ENCODE measurements at regions not wholly inside any gene's neighbourhood (a gene's known extent, or its start where the extent isn't known, plus 50 kb on each side); places are given as distances from the start of the nearest gene placed in this dataset.

DNA sequence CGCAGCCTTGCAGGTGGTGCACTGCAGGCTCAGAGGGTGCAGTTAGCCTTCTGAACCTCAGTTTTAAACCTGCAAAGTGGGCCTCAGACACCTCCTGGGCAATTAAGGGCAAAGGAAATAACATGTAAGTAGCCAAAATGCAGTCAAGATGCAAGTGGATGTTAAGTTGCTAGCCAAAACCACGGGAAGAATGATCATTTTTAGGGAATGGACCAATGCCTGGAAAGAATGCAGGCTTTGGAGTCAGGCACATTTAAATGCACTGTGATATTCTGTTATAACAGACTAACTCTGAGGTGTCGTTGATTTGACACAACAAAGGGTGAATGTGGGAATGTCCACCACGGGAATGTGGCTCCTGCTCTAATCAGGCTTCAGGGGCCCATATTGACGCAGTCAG is 57.9 kb upstream of the PTGFRN start:
- DNase-seq: no peak

DNA sequence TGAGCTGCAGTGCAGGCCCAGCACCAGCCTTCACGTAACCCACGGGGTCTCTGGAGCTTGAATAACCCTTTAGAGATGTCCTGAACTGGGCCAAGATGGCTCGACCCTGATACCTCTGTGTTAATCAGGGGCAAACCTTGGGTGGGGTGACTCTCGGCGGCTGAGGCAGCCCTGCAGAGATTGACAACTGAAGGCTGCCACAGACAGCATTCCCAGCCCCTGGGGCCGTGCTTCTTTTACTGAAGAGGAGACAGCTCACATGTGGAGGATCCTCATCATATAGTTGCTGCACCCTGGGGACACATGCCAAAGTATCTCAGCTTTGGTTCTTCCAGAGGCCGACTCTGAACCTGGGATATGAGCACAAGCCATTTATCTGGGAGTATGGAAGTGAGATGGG is 57.3 kb upstream of the PTGFRN start:
- no peak for DNase-seq

- DNase-seq: no peak
These were observed 56.8 kb upstream of the PTGFRN start for GRCh38 chr1:116852910-116853309.

DNA sequence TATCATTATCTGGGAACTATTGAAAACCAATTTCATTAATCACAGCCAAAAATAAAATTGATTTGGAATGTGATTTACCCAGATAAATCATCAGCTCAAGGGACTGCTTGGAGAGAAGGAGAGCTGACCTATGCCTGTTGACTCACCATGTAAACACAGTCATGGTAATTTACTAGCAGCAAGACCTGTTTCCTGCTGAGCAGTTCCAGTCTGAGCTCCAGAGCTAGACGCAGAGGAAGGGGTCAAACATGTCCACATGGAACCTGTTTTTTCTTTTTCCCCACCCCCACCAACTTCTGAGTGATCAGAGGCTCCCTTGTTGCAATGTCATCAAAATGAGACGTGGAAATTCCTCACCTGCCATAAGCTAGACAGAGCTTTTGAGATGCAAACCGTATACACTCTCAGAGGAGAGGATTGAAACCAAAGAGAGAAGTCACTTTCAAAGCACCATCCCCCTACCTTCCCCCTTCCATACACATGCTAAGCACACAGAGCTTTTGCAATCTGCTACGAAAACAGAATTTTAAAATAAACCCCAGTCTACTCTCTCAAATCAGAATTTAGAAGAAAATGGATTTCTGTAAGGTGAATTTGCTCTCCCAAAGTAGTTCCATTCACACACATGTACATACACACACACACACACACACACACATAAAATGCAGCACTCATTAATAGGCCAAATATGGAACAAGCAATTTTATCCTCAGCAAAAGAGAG is 55.9 kb upstream of the PTGFRN start:
- DNase-seq: peak in 1 of 2 experiments; percentile 24

DNA sequence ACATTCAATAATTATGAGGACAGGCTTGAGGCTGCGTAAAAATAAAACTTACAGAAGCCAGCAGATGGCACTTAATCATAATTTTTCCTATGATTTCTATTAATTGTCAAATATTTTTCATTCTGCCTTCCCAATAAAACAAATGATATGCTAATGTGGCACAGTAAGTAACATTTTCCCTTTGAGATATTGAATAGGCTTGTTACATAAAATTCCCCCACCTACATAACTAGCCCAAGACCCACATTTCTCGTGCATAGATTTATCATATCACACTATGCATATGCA is 55.4 kb upstream of the PTGFRN start:
- DNase-seq: no peak

GRCh38 chr1:116854716-116855115 is 55.0 kb upstream of the PTGFRN start:
- DNase-seq: no peak

- DNase-seq: peak; percentile 90 to 94
These were observed 54.5 kb upstream of the PTGFRN start for GRCh38 chr1:116855191-116855619.

DNA sequence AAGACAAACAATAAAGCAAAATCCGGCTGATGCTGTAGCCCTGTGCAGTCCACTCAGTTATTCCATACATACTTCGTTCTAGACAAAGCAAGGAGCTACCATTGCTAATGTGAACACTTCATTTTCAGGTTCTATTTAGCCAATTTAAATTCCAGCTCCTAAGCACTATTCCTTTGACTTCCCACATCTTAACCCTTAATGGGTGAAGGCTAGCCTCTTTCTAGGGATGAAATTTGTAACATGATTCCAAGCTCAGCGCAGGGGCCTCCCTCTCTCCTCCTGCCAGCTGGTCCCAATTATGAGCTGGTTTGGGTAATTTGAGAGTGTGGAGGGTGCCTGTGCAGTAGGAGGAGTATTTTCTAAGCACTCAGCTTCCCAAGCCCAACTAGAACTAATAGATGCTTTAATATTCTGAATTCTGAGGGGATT is 53.9 kb upstream of the PTGFRN start:
- peak; percentile 67 to 80 for DNase-seq

GRCh38 chr1:116856312-116856711 is 53.4 kb upstream of the PTGFRN start:
- DNase-seq: no peak

DNA sequence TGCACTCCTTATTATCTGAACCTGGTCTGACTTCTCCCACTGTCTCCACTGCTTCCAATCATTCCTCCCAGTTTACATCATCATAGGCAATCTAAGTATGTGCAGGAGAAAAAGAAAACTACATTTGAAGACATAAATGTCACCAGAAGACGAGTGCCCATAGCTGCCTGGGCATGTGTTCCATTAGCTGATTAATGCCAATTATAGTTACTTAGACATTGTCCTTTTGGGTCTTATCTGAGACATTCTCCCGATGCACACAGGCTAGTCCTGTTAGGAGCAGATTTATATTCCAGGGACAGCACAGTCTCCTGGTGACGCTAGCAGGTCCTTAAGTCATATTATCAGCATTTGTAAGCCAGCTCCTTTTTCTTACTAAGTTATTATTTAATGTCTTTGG is 52.6 kb upstream of the PTGFRN start:
- DNase-seq: no peak
